SJCRH30 (cell line): ENCODE measurements at regions not wholly inside any gene's neighbourhood (a gene's known extent, or its start where the extent isn't known, plus 50 kb on each side); places are given as distances from the start of the nearest gene placed in this dataset.

Experiments
- DNase-seq, 2 experiments: peaks; one replicate each; pipeline ENCODE4 v3.0.0-alpha.2; 2015 to 2020
- H3K27ac ChIP-seq: fragments of 250-450 bp; sonication (Bioruptor Pico); 2 replicates; pipeline ENCODE4 v1.5.1; 2020; ENCODE audit warnings: mild to moderate bottlenecking, moderate library complexity
- H3K27me3 ChIP-seq: fragments of 250-450 bp; sonication (Bioruptor Pico); 2 replicates; pipeline ENCODE4 v1.5.1; 2020; ENCODE audit warnings: mild to moderate bottlenecking, moderate library complexity
- H3K36me3 ChIP-seq: fragments of 250-450 bp; sonication (Bioruptor Pico); 2 replicates; pipeline ENCODE4 v1.5.1; 2020; ENCODE audit warnings: mild to moderate bottlenecking, moderate library complexity
- H3K4me1 ChIP-seq: fragments of 250-450 bp; sonication (Bioruptor Pico); 2 replicates; pipeline ENCODE4 v1.5.1; 2020; ENCODE audit warnings: mild to moderate bottlenecking, moderate library complexity
- H3K4me3 ChIP-seq: fragments of 250-450 bp; sonication (Bioruptor Pico); 2 replicates; pipeline ENCODE4 v1.5.1; 2020; ENCODE audit warnings: mild to moderate bottlenecking, moderate library complexity
- H3K9me3 ChIP-seq: fragments of 250-450 bp; sonication (Bioruptor Pico); replicated peaks from 2 replicates; pipeline ENCODE4 v1.5.1; 2020; ENCODE audit warnings: mild to moderate bottlenecking, moderate library complexity

GRCh38 chr21:26756491-26757159 lies 88.6 kb downstream of the ADAMTS1 start:
- peak; percentile 68 to 79 for DNase-seq
- Histone ChIP-seq H3K4me1 (peaks cover 52% of the 10 kb centered on the region), H3K27ac (peak overlapping the region; percentile 80), H3K4me3 (no peak overlapping the region), H3K9me3 (no peaks in the 10 kb centered on the region), H3K36me3 (no peaks in the 10 kb centered on the region), H3K27me3 (no peaks in the 10 kb centered on the region)

GRCh38 chr21:26754853-26755252 lies 90.4 kb downstream of the ADAMTS1 start:
- Histone ChIP-seq H3K36me3 (no peaks in the 10 kb centered on the region), H3K27ac (peak overlapping the region; percentile 80), H3K27me3 (no peaks in the 10 kb centered on the region), H3K4me3 (no peak overlapping the region), H3K9me3 (no peaks in the 10 kb centered on the region), H3K4me1 (peaks cover 43% of the 10 kb centered on the region)
- peak; percentile 28 to 54 for DNase-seq

- H3K27me3 ChIP-seq = no peaks in the 10 kb centered on the region
- peak overlapping the region; percentile 80 for H3K27ac ChIP-seq
- H3K4me3 ChIP-seq = no peak overlapping the region
- peaks cover 46% of the 10 kb centered on the region for H3K4me1 ChIP-seq
- no peaks in the 10 kb centered on the region for H3K36me3 ChIP-seq
- DNase-seq = no peak
- H3K9me3 ChIP-seq = no peaks in the 10 kb centered on the region
These were observed 91.4 kb downstream of the ADAMTS1 start for GRCh38 chr21:26753822-26754221.

GRCh38 chr21:26752849-26753248 lies 92.4 kb downstream of the ADAMTS1 start:
- no peaks in the 10 kb centered on the region for H3K36me3 ChIP-seq
- no peak overlapping the region for H3K4me3 ChIP-seq
- no peak for DNase-seq
- H3K27ac ChIP-seq = no peak overlapping the region
- H3K9me3 ChIP-seq = no peaks in the 10 kb centered on the region
- H3K27me3 ChIP-seq = no peaks in the 10 kb centered on the region
- H3K4me1 ChIP-seq = peaks cover 51% of the 10 kb centered on the region

- H3K4me1 ChIP-seq = peaks cover 46% of the 10 kb centered on the region
- H3K27me3 ChIP-seq = no peaks in the 10 kb centered on the region
- H3K36me3 ChIP-seq = no peaks in the 10 kb centered on the region
- no peaks in the 10 kb centered on the region for H3K9me3 ChIP-seq
- no peak for DNase-seq
- no peak overlapping the region for H3K27ac ChIP-seq
- no peak overlapping the region for H3K4me3 ChIP-seq
These were observed 93.9 kb downstream of the ADAMTS1 start for GRCh38 chr21:26751305-26751704.

GRCh38 chr21:26748066-26748465 lies 97.1 kb downstream of the ADAMTS1 start:
- no peak overlapping the region for H3K4me3 ChIP-seq
- H3K27ac ChIP-seq = peak overlapping the region; percentile 61
- peak; percentile 60 to 90 for DNase-seq

GRCh38 chr21:26747216-26747615 lies 98.0 kb downstream of the ADAMTS1 start:
- Histone ChIP-seq H3K36me3 (no peaks in the 10 kb centered on the region), H3K27ac (peak overlapping the region; percentile 61), H3K4me3 (no peak overlapping the region), H3K9me3 (no peaks in the 10 kb centered on the region), H3K4me1 (peaks cover 23% of the 10 kb centered on the region), H3K27me3 (no peaks in the 10 kb centered on the region)
- DNase-seq = peak; percentile 54 to 82

More at GRCh38 chr21:26748066-26748465, 97.1 kb downstream of the ADAMTS1 start:
- no peaks in the 10 kb centered on the region for H3K9me3 ChIP-seq
- no peaks in the 10 kb centered on the region for H3K36me3 ChIP-seq
- H3K4me1 ChIP-seq = peaks cover 23% of the 10 kb centered on the region
- H3K27me3 ChIP-seq = no peaks in the 10 kb centered on the region

- Histone ChIP-seq H3K4me3 (no peak overlapping the region), H3K27me3 (no peaks in the 10 kb centered on the region), H3K27ac (no peak overlapping the region), H3K36me3 (no peaks in the 10 kb centered on the region), H3K4me1 (peaks cover 21% of the 10 kb centered on the region), H3K9me3 (peaks cover 4% of the 10 kb centered on the region; the same call in 1 of the 2 replicates)
- no peak for DNase-seq
These were observed 101.7 kb downstream of the ADAMTS1 start for GRCh38 chr21:26743524-26743923.

GRCh38 chr21:26739189-26739588 lies 106.0 kb downstream of the ADAMTS1 start:
- no peak for DNase-seq
- H3K27ac ChIP-seq = no peak overlapping the region
- peaks cover 4% of the 10 kb centered on the region for H3K9me3 ChIP-seq
- H3K4me3 ChIP-seq = no peak overlapping the region
- H3K36me3 ChIP-seq = no peaks in the 10 kb centered on the region
- peaks cover 39% of the 10 kb centered on the region for H3K4me1 ChIP-seq
- H3K27me3 ChIP-seq = no peaks in the 10 kb centered on the region

GRCh38 chr21:26736449-26736848 lies 108.8 kb downstream of the ADAMTS1 start:
- H3K27me3 ChIP-seq = no peaks in the 10 kb centered on the region
- H3K4me3 ChIP-seq = no peak overlapping the region
- DNase-seq = no peak
- peaks cover 4% of the 10 kb centered on the region for H3K9me3 ChIP-seq
- no peak overlapping the region for H3K27ac ChIP-seq
- peaks cover 63% of the 10 kb centered on the region for H3K4me1 ChIP-seq
- H3K36me3 ChIP-seq = no peaks in the 10 kb centered on the region

- Histone ChIP-seq H3K4me1 (peaks cover 58% of the 10 kb centered on the region), H3K4me3 (peak overlapping the region; percentile 17), H3K9me3 (peaks cover 18% of the 10 kb centered on the region; the same call in 1 of the 2 replicates), H3K27ac (peak overlapping the region; percentile 97), H3K36me3 (no peaks in the 10 kb centered on the region), H3K27me3 (no peaks in the 10 kb centered on the region)
- peak; percentile 99 to 100 for DNase-seq
These were observed 112.6 kb downstream of the ADAMTS1 start for GRCh38 chr21:26732432-26733221.

- peak overlapping the region; percentile 74 for H3K27ac ChIP-seq
- DNase-seq = peak; percentile 100
- H3K9me3 ChIP-seq = peaks cover 16% of the 10 kb centered on the region; the same call in 1 of the 2 replicates
- H3K4me1 ChIP-seq = peaks cover 27% of the 10 kb centered on the region
- H3K27me3 ChIP-seq = no peaks in the 10 kb centered on the region
- H3K36me3 ChIP-seq = no peaks in the 10 kb centered on the region
- no peak overlapping the region for H3K4me3 ChIP-seq
These were observed 125.5 kb downstream of the ADAMTS1 start for GRCh38 chr21:26719750-26720149.

- 0 out of 2 replicates have a peak, but pooled peaks cover 2% of the 10 kb centered on the region for H3K9me3 ChIP-seq
- peak in 1 of 2 experiments; percentile 72 for DNase-seq
- peaks cover 27% of the 10 kb centered on the region for H3K4me1 ChIP-seq
- H3K27ac ChIP-seq = no peak overlapping the region; the same call in 1 of the 2 replicates
- no peaks in the 10 kb centered on the region for H3K36me3 ChIP-seq
- no peaks in the 10 kb centered on the region for H3K27me3 ChIP-seq
- H3K4me3 ChIP-seq = no peak overlapping the region
These were observed 128.0 kb downstream of the ADAMTS1 start for GRCh38 chr21:26717146-26717739.

GRCh38 chr21:26715878-26716506 lies 129.2 kb downstream of the ADAMTS1 start:
- Histone ChIP-seq H3K4me3 (no peak overlapping the region), H3K27me3 (no peaks in the 10 kb centered on the region), H3K9me3 (0 out of 2 replicates have a peak, but pooled peaks cover 2% of the 10 kb centered on the region), H3K36me3 (no peaks in the 10 kb centered on the region), H3K27ac (no peak overlapping the region), H3K4me1 (peaks cover 26% of the 10 kb centered on the region)
- DNase-seq = peak; percentile 69 to 88
